ENCODE measurements at regions not wholly inside any gene's neighbourhood (a gene's known extent, or its start where the extent isn't known, plus 50 kb on each side); places are given as distances from the start of the nearest gene placed in this dataset.
A peak's percentile ranks its signal among the peaks of the same experiment; 100 is the strongest.

GRCh38 chr17:69958063-69958462 is 117.0 kb upstream of the KCNJ16 start:
- Histone ChIP-seq H3K27me3 (no peaks in the 10 kb centered on the region), H3K4me1 (no peaks in the 10 kb centered on the region), H3K36me3 (no peaks in the 10 kb centered on the region), H3K9me3 (no peaks in the 10 kb centered on the region), H3K4me3 (no peak overlapping the region), H3K27ac (no peak overlapping the region)
- ATAC-seq (no peak), DNase-seq (no peak)
- no peak for TF ChIP-seq CTCF (IDR thresholded peaks at IDR 0.05)
- intact Hi-C loops (cut with DNase I), result no loop called here

GRCh38 chr17:69959283-69959682 is 115.7 kb upstream of the KCNJ16 start:
- H3K9me3 ChIP-seq, result no peaks in the 10 kb centered on the region
- H3K27me3 ChIP-seq, result no peaks in the 10 kb centered on the region
- DNase-seq (no peak), ATAC-seq (no peak)
- no peak overlapping the region for H3K27ac ChIP-seq
- no peak for TF ChIP-seq CTCF (IDR thresholded peaks at IDR 0.05)
- no peak overlapping the region for H3K4me3 ChIP-seq
- intact Hi-C loops (cut with DNase I), result no loop called here
- H3K36me3 ChIP-seq, result no peaks in the 10 kb centered on the region
- H3K4me1 ChIP-seq, result no peaks in the 10 kb centered on the region

GRCh38 chr17:69960755-69961154 is 114.3 kb upstream of the KCNJ16 start:
- Histone ChIP-seq H3K27me3 (no peaks in the 10 kb centered on the region), H3K4me3 (no peak overlapping the region), H3K27ac (no peak overlapping the region), H3K4me1 (no peaks in the 10 kb centered on the region), H3K9me3 (peaks cover 0 to 14% of the 10 kb centered on the region in 2 donors), H3K36me3 (no peaks in the 10 kb centered on the region)
- ATAC-seq (peak; percentile 33), DNase-seq (peak in 1 of 4 donors; percentile 12)
- intact Hi-C loops (cut with DNase I), result no loop called here
- no peak for TF ChIP-seq CTCF (IDR thresholded peaks at IDR 0.05)

DNA sequence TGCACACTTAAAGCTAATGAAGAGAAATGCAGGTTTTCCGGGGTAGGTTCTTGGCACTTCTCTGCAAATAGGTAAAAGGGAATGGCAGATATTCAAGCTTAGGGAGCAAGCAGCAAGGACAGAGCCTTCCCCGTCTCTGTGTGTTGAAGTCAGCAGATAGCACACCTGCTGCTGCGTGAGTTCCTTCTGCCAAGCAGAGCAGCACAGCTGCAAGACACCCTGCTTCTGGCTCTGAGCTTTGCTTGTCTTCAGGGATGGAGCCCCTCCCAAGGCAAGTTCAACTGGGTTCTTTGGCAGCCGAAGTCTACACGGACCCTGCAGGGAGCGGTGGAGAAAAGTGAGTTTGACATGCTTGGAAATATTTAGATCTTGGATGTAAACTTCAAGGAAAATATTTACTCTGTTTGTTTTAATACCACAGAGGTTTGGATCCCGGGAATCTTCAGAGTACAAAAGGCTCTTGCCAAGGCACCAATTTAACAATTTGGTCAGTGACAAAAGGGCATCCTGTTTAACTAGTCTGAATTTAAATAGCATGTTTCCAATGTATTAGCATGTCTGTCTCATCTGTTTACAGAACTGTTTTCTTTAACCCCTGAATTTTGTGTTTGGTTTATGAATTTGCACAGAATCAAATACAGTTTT is 113.4 kb upstream of the KCNJ16 start:
- no peak overlapping the region for H3K4me3 ChIP-seq
- no peak for ATAC-seq
- TF ChIP-seq CTCF (IDR thresholded peaks at IDR 0.05), result no peak
- H3K4me1 ChIP-seq, result no peaks in the 10 kb centered on the region
- H3K27ac ChIP-seq, result no peak overlapping the region
- peaks cover 0 to 16% of the 10 kb centered on the region in 2 donors for H3K9me3 ChIP-seq
- H3K36me3 ChIP-seq, result no peaks in the 10 kb centered on the region
- no peaks in the 10 kb centered on the region for H3K27me3 ChIP-seq
- intact Hi-C loops (cut with DNase I), result no loop called here
- peak in 1 of 4 donors; percentile 54 for DNase-seq

- intact Hi-C loops (cut with DNase I), result no loop called here
- H3K4me1 ChIP-seq, result no peaks in the 10 kb centered on the region
- peaks cover 0 to 16% of the 10 kb centered on the region in 2 donors for H3K9me3 ChIP-seq
- H3K4me3 ChIP-seq, result no peak overlapping the region
- no peaks in the 10 kb centered on the region for H3K27me3 ChIP-seq
- no peak for ATAC-seq
- no peak for TF ChIP-seq CTCF (IDR thresholded peaks at IDR 0.05)
- no peaks in the 10 kb centered on the region for H3K36me3 ChIP-seq
- no peak for DNase-seq
- no peak overlapping the region for H3K27ac ChIP-seq
Observed at GRCh38 chr17:69962436-69962995, 112.5 kb upstream of the KCNJ16 start.
